Small intestine (tissue), 7 donors: ENCODE measurements at regions not wholly inside any gene's neighbourhood (a gene's known extent, or its start where the extent isn't known, plus 50 kb on each side); places are given as distances from the start of the nearest gene placed in this dataset.

Source experiments
- DNase-seq, 2 donors: peaks; one replicate each; pipeline versions ENCODE4 v3.0.0 to v3.0.0-alpha.2; 2013
- FAIRE-seq: peaks from 2 replicates; lab custom pipeline; 2012; peaks lifted over from hg19 to GRCh38; lab: Jason Lieb, UNC
- H3K27ac ChIP-seq, 3 donors: one replicate each; pipeline ENCODE4 v1.5.1; 2013; ENCODE audit warnings: low read length in 2 of 3, mild to moderate bottlenecking in 2 of 3, control low read depth in 1 of 3, inconsistent platforms in 1 of 3, low read depth in 1 of 3, moderate library complexity in 1 of 3
- H3K27me3 ChIP-seq, 3 donors: one replicate each; pipeline ENCODE4 v1.6.1; 2013; ENCODE audit warnings: low read length in 3 of 3, inconsistent platforms in 1 of 3; ENCODE audit not compliant: control insufficient read depth in 3 of 3, insufficient read depth in 3 of 3
- H3K36me3 ChIP-seq, 3 donors: one replicate each; pipeline ENCODE4 v1.6.1; 2013; ENCODE audit warnings: low read length in 3 of 3, inconsistent platforms in 1 of 3, low read depth in 1 of 3, mild to moderate bottlenecking in 1 of 3, moderate library complexity in 1 of 3; ENCODE audit not compliant: control insufficient read depth in 3 of 3, insufficient read depth in 2 of 3
- H3K4me1 ChIP-seq, 3 donors: one replicate each; pipeline ENCODE4 v1.6.1; 2013; ENCODE audit warnings: low read length in 2 of 3, inconsistent platforms in 1 of 3, low read depth in 1 of 3, mild to moderate bottlenecking in 1 of 3, moderate library complexity in 1 of 3; ENCODE audit not compliant: control insufficient read depth in 3 of 3, insufficient read depth in 2 of 3
- H3K4me3 ChIP-seq, 3 donors: one replicate each; pipeline ENCODE4 v1.5.1; 2013; ENCODE audit warnings: low read length in 3 of 3, control low read depth in 1 of 3, inconsistent platforms in 1 of 3, low read depth in 1 of 3, mild to moderate bottlenecking in 1 of 3, moderate library complexity in 1 of 3
- H3K9me3 ChIP-seq, 2 donors: one replicate each; pipeline ENCODE4 v1.6.1; 2013; ENCODE audit warnings: low read depth in 1 of 2, low read length in 1 of 2; ENCODE audit not compliant: control insufficient read depth in 2 of 2, insufficient read depth in 1 of 2
- WGBS, 3 donors: extraction: QIAGEN DNeasy Blood & Tissue Kit; methylation state at CpG; one replicate each; pipeline ENCODE4 v1.1.7; 2013; 5-methylcytosine and 5-hydroxymethylcytosine counted together
- donor health status: healthy with polysubstance abuse.
- donor health status: control.
- donor health status: control.
- donor health status: Bipolar disorder and iron deficiency.
- donor health status: healthy.

DNA sequence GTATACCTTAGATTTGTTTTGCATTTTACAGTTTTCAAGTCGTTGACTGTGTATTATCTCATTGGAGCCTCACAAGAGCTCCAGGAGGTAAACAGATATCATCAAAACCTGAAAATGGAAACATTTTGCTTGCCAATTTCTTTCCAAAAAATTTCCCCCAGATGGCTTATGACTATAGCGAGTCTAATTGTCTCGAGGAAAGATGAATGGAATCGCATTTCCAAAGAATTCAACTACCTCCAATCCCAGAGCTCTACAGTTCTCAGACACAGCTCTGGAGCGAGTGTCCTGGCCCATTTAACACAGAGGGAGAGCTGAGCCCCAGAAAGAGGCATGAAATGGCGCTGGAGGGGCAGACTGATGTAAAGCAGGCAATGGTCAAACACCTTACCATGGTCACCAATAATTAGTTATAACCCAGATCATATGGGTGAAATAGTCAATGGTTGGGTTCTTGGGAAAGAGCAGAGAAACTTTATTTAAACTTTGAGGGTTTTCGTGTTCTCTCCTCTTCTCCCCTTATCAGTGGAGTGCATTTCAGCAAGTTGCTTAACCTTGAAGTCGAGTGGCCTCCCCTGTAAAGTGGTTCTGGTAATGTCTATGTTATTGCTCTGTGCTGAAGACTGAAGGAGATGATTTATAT, 168.2 kb downstream of the ZDHHC21 start:
- FAIRE-seq = no peak
- H3K4me3 ChIP-seq = no peak overlapping the region
- 76 to 86% (median 84%) methylated on average over 8 of the region's 8 CpGs for WGBS, 3 donors

GRCh38 chr9:14523545-14523944, 169.7 kb downstream of the ZDHHC21 start:
- no peaks in the 10 kb centered on the region for H3K9me3 ChIP-seq
- H3K27ac ChIP-seq = no peak overlapping the region
- no peaks in the 10 kb centered on the region for H3K36me3 ChIP-seq
- no peak for DNase-seq
- H3K27me3 ChIP-seq = peaks cover 0 to 3% (median 0%) of the 10 kb centered on the region in 3 donors
- no peak for FAIRE-seq
- 91 to 97% (median 94%) methylated on average over 6 of the region's 6 CpGs for WGBS, 3 donors
- no peak overlapping the region for H3K4me3 ChIP-seq
- no peaks in the 10 kb centered on the region for H3K4me1 ChIP-seq

More for the DNA sequence above, 168.2 kb downstream of the ZDHHC21 start:
- peaks cover 0 to 3% (median 0%) of the 10 kb centered on the region in 3 donors for H3K27me3 ChIP-seq
- DNase-seq = no peak
- H3K27ac ChIP-seq = no peak overlapping the region
- H3K9me3 ChIP-seq = no peaks in the 10 kb centered on the region
- no peaks in the 10 kb centered on the region for H3K36me3 ChIP-seq
- H3K4me1 ChIP-seq = no peaks in the 10 kb centered on the region

GRCh38 chr9:14522627-14523379, 170.4 kb downstream of the ZDHHC21 start:
- H3K4me3 ChIP-seq = no peak overlapping the region
- no peaks in the 10 kb centered on the region for H3K36me3 ChIP-seq
- FAIRE-seq (no peak), DNase-seq (peak in 1 of 2 donors; percentile 77)
- H3K9me3 ChIP-seq = no peaks in the 10 kb centered on the region
- H3K4me1 ChIP-seq = no peaks in the 10 kb centered on the region
- 71 to 85% (median 76%) methylated on average over 3 of the region's 3 CpGs for WGBS, 3 donors
- peaks cover 0 to 3% (median 0%) of the 10 kb centered on the region in 3 donors for H3K27me3 ChIP-seq
- no peak overlapping the region for H3K27ac ChIP-seq

GRCh38 chr9:14520341-14520740, 172.9 kb downstream of the ZDHHC21 start:
- H3K36me3 ChIP-seq = no peaks in the 10 kb centered on the region
- peaks cover 0 to 3% (median 0%) of the 10 kb centered on the region in 3 donors for H3K27me3 ChIP-seq
- H3K27ac ChIP-seq = no peak overlapping the region
- 75 to 89% (median 78%) methylated on average over 2 of the region's 2 CpGs for WGBS, 3 donors
- no peaks in the 10 kb centered on the region for H3K9me3 ChIP-seq
- no peaks in the 10 kb centered on the region for H3K4me1 ChIP-seq
- no peak for DNase-seq
- no peak overlapping the region for H3K4me3 ChIP-seq
- FAIRE-seq = no peak

DNA sequence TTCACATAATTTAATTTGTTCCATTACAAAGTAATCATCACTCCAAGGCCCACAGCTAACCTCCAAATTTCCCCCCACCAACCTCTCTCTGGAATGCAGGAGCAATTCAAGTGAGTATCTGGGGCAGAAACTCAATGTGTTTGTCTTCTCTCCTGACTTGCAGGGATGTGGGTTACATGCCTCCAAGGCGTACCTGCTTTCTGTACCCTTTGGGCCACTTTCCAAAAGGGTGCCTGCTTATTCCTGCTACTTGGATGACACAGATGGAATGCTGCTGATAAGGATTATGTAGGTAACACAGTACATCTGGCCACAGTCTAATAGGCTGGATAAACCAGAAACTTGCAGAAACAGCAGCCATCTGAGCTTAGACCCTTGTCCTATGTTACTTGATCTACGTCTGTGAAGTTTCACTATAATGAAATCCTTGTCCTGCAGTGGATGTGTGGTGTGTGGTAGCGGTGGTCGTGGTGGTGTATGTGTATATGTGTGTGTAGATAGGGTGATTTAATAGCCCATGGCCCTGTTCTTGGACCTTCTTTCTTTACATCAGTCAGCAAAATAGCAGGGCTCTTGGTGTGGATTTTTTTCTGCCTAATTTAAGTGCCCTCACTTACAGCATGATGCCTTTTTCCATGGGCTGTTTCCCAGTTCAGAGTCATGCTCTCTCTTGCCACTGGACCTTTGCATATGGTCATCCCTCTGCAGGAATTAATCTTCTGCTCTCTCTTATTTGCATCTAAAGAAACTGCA, 175.9 kb downstream of the ZDHHC21 start:
- WGBS, 3 donors = 75 to 87% (median 83%) methylated on average over 4 of the region's 4 CpGs
- H3K27me3 ChIP-seq = no peaks in the 10 kb centered on the region
- no peaks in the 10 kb centered on the region for H3K36me3 ChIP-seq
- no peak for FAIRE-seq
- H3K27ac ChIP-seq = no peak overlapping the region
- no peaks in the 10 kb centered on the region for H3K4me1 ChIP-seq
- H3K9me3 ChIP-seq = no peaks in the 10 kb centered on the region
- no peak overlapping the region for H3K4me3 ChIP-seq
- no peak for DNase-seq

GRCh38 chr9:14516656-14517055, 176.6 kb downstream of the ZDHHC21 start:
- no peaks in the 10 kb centered on the region for H3K4me1 ChIP-seq
- no peaks in the 10 kb centered on the region for H3K27me3 ChIP-seq
- FAIRE-seq (no peak), DNase-seq (no peak)
- no peak overlapping the region for H3K4me3 ChIP-seq
- WGBS, 3 donors = 75 to 81% (median 76%) methylated on average over 2 of the region's 2 CpGs
- H3K36me3 ChIP-seq = no peaks in the 10 kb centered on the region
- no peak overlapping the region for H3K27ac ChIP-seq
- H3K9me3 ChIP-seq = no peaks in the 10 kb centered on the region

DNA sequence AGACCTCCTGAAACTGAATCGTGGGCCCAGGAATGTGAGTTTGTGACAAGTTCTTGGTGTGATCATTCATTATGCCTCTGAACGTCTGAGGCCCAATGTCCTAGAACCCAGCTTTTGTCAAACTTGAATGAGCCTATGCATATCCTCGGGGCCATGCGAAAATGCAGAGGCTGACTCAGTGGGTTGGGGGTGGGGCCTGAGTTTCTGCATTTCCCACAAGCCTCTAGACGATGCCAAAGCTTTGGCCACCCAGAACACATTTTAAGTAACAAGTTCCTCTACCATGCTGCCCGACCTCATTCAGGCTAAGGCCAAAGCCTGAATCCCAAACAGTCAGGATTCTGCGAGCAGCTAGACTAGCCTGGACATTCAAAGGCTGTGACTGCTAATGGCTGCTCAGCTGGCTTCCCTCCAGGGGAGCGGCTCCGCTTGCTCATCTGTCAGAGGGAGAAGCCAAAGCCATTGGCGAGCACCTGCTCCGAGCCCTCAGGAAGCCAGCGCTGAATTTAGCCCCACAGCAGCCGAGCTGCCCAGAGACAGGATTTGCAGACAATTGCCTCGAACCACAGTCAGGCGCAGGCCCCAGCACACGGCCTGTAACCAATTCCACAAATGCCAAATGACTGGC, 177.5 kb downstream of the ZDHHC21 start:
- no peak overlapping the region for H3K4me3 ChIP-seq
- DNase-seq (no peak), FAIRE-seq (no peak)

GRCh38 chr9:14515049-14515448, 178.2 kb downstream of the ZDHHC21 start:
- FAIRE-seq (no peak), DNase-seq (no peak)
- Histone ChIP-seq H3K9me3 (no peaks in the 10 kb centered on the region), H3K27ac (no peak overlapping the region), H3K4me3 (no peak overlapping the region), H3K4me1 (no peaks in the 10 kb centered on the region), H3K36me3 (no peaks in the 10 kb centered on the region), H3K27me3 (no peaks in the 10 kb centered on the region)
- WGBS, 3 donors = 63 to 69% (median 67%) methylated on average over 4 of the region's 4 CpGs

More for the DNA sequence above, 177.5 kb downstream of the ZDHHC21 start:
- no peaks in the 10 kb centered on the region for H3K9me3 ChIP-seq
- H3K27ac ChIP-seq = no peak overlapping the region
- no peaks in the 10 kb centered on the region for H3K36me3 ChIP-seq
- H3K4me1 ChIP-seq = no peaks in the 10 kb centered on the region
- no peaks in the 10 kb centered on the region for H3K27me3 ChIP-seq
- WGBS, 3 donors = 66 to 84% (median 68%) methylated on average over 16 of the region's 16 CpGs
